SU-DHL-6 (cell line): ENCODE measurements at regions not wholly inside any gene's neighbourhood (a gene's known extent, or its start where the extent isn't known, plus 50 kb on each side); places are given as distances from the start of the nearest gene placed in this dataset.

Source experiments
- H2AFZ ChIP-seq: fragments of 200-600 bp; sonication (generic); 2 replicates; pipeline ENCODE4 v1.6.1; 2014; ENCODE audit warnings: low read depth, mild to moderate bottlenecking, moderate library complexity, mixed read lengths, antibody characterized with exemption, low read length; ENCODE audit not compliant: severe bottlenecking
- H3F3A ChIP-seq: fragments of 200-600 bp; shearing (Covaris generic); 2 replicates; pipeline ENCODE4 v1.6.0; 2016; ENCODE audit warnings: antibody characterized with exemption, mild to moderate bottlenecking; ENCODE audit not compliant: insufficient read depth
- H3K27ac ChIP-seq: fragments of 200-600 bp; sonication (generic); 2 replicates; pipeline ENCODE4 v1.5.1; 2016; ENCODE audit warnings: low read depth, mild to moderate bottlenecking, low read length, moderate library complexity, mixed read lengths
- H3K27me3 ChIP-seq: fragments of 200-600 bp; sonication (generic), shearing (Covaris generic); 2 replicates; pipeline ENCODE4 v1.6.0; 2014; ENCODE audit warnings: mild to moderate bottlenecking, low read length
- H3K36me3 ChIP-seq: fragments of 200-600 bp; sonication (generic); 2 replicates; pipeline ENCODE4 v1.6.1; 2014; ENCODE audit warnings: mild to moderate bottlenecking, low read length, mixed read lengths
- H3K4me2 ChIP-seq: fragments of 300-600, 200-600 bp; shearing (Covaris generic), sonication (generic); 2 replicates; pipeline ENCODE4 v1.6.0; 2014; ENCODE audit warnings: low read length, low read depth, mild to moderate bottlenecking; ENCODE audit not compliant: poor library complexity, severe bottlenecking
- H3K4me3 ChIP-seq: fragments of 200-600 bp; sonication (generic); 2 replicates; pipeline ENCODE4 v1.5.1; 2014; ENCODE audit warnings: antibody characterized with exemption, low read length, mild to moderate bottlenecking, mixed read lengths; ENCODE audit not compliant: insufficient read depth, poor library complexity, severe bottlenecking
- H3K79me2 ChIP-seq: fragments of 200-600 bp; sonication (generic); 2 replicates; pipeline ENCODE4 v1.6.1; 2014; ENCODE audit warnings: mild to moderate bottlenecking, low read length, moderate library complexity; ENCODE audit not compliant: insufficient read depth
- H3K9ac ChIP-seq: fragments of 200-600 bp; sonication (generic); 2 replicates; pipeline ENCODE4 v1.7.0; 2014; ENCODE audit warnings: mild to moderate bottlenecking, low read length
- H3K9me2 ChIP-seq: fragments of 200-600 bp; sonication (generic); replicated peaks from 2 replicates; pipeline ENCODE4 v1.6.1; 2014; ENCODE audit warnings: low read length; ENCODE audit not compliant: insufficient read depth
- H3K9me3 ChIP-seq: fragments of 200-600 bp; sonication (generic); 2 replicates; pipeline ENCODE4 v1.6.1; 2014; ENCODE audit warnings: low read length, mixed read lengths; ENCODE audit not compliant: insufficient read depth
- H4K20me1 ChIP-seq: fragments of 200-600 bp; sonication (generic); 2 replicates; pipeline ENCODE4 v1.6.1; 2014; ENCODE audit warnings: low read depth, mild to moderate bottlenecking, antibody characterized with exemption, low read length, moderate library complexity, mixed read lengths
- CTCF ChIP-seq: fragments of 200-600 bp; sonication (generic); IDR thresholded peaks from one replicate; pipeline ENCODE4 v1.5.1; 2017; ENCODE audit warnings: antibody characterized with exemption, mild to moderate bottlenecking, low read length, moderate library complexity; ENCODE audit not compliant: insufficient read depth, poor library complexity, severe bottlenecking
- EZH2phosphoT487 ChIP-seq: fragments of 200-600 bp; sonication (generic), shearing (Covaris generic); conservative IDR thresholded peaks from 2 replicates; pipeline ENCODE4 v1.6.1; 2018; ENCODE audit warnings: mild to moderate bottlenecking, antibody characterized with exemption, low read length, moderate library complexity, mixed read lengths

GRCh38 chr4:13930155-13930554 is 302.6 kb upstream of the BOD1L1 start:
- Histone ChIP-seq H3K4me3 (no peak overlapping the region), H3K9me3 (no peaks in the 10 kb centered on the region), H3K79me2 (no peaks in the 10 kb centered on the region), H4K20me1 (no peaks in the 10 kb centered on the region), H2AFZ (no peak overlapping the region), H3K9ac (no peak overlapping the region), H3K36me3 (no peaks in the 10 kb centered on the region), H3F3A (no peaks in the 10 kb centered on the region), H3K4me2 (no peak overlapping the region), H3K27ac (no peak overlapping the region), H3K27me3 (no peaks in the 10 kb centered on the region), H3K9me2 (no peaks in the 10 kb centered on the region)
- TF ChIP-seq CTCF (no peak), EZH2phosphoT487 (no peak)

GRCh38 chr4:13933191-13933590 is 305.7 kb upstream of the BOD1L1 start:
- H3K27ac ChIP-seq = no peak overlapping the region
- no peaks in the 10 kb centered on the region for H3K36me3 ChIP-seq
- no peak overlapping the region for H2AFZ ChIP-seq
- no peaks in the 10 kb centered on the region for H3K27me3 ChIP-seq
- no peak overlapping the region for H3K4me3 ChIP-seq
- no peak overlapping the region for H3K9ac ChIP-seq
- H3F3A ChIP-seq = no peaks in the 10 kb centered on the region
- no peak overlapping the region for H3K4me2 ChIP-seq
- no peaks in the 10 kb centered on the region for H4K20me1 ChIP-seq
- no peaks in the 10 kb centered on the region for H3K9me2 ChIP-seq
- no peaks in the 10 kb centered on the region for H3K9me3 ChIP-seq
- TF ChIP-seq EZH2phosphoT487 (no peak), CTCF (no peak)
- no peaks in the 10 kb centered on the region for H3K79me2 ChIP-seq

GRCh38 chr4:13938299-13938698 is 310.8 kb upstream of the BOD1L1 start:
- no peaks in the 10 kb centered on the region for H3K79me2 ChIP-seq
- H3K27ac ChIP-seq = no peak overlapping the region
- H3K9me3 ChIP-seq = no peaks in the 10 kb centered on the region
- no peak overlapping the region for H3K4me3 ChIP-seq
- no peaks in the 10 kb centered on the region for H3F3A ChIP-seq
- no peak overlapping the region for H3K9ac ChIP-seq
- H3K36me3 ChIP-seq = no peaks in the 10 kb centered on the region
- no peak overlapping the region for H3K4me2 ChIP-seq
- TF ChIP-seq CTCF = no peak
- no peak for TF ChIP-seq EZH2phosphoT487
- no peaks in the 10 kb centered on the region for H3K27me3 ChIP-seq
- H4K20me1 ChIP-seq = no peaks in the 10 kb centered on the region
- no peaks in the 10 kb centered on the region for H3K9me2 ChIP-seq
- no peak overlapping the region for H2AFZ ChIP-seq

- no peaks in the 10 kb centered on the region for H3K9me3 ChIP-seq
- H3K9ac ChIP-seq = no peak overlapping the region
- H3F3A ChIP-seq = no peaks in the 10 kb centered on the region
- H3K36me3 ChIP-seq = no peaks in the 10 kb centered on the region
- TF ChIP-seq CTCF (no peak), EZH2phosphoT487 (no peak)
- H3K4me3 ChIP-seq = no peak overlapping the region
- H2AFZ ChIP-seq = no peak overlapping the region
- H3K9me2 ChIP-seq = no peaks in the 10 kb centered on the region
- H4K20me1 ChIP-seq = no peaks in the 10 kb centered on the region
- no peak overlapping the region for H3K4me2 ChIP-seq
- no peaks in the 10 kb centered on the region for H3K27me3 ChIP-seq
- no peaks in the 10 kb centered on the region for H3K79me2 ChIP-seq
- no peak overlapping the region for H3K27ac ChIP-seq
Measured at GRCh38 chr4:13940921-13941320, 313.4 kb upstream of the BOD1L1 start.
